Gastroesophageal sphincter (tissue), 4 donors: ENCODE measurements at regions not wholly inside any gene's neighbourhood (a gene's known extent, or its start where the extent isn't known, plus 50 kb on each side); places are given as distances from the start of the nearest gene placed in this dataset.
"Not testable (repeated sequence)": the region's sequence is repeated elsewhere in the genome, so short reads cannot be mapped to it uniquely, and the experiment has no call there.

Experiments
- ATAC-seq: fragments of 150-250 bp; one replicate; pipeline ENCODE4 v1.9.1; 2016; ENCODE audit warnings: mild to moderate bottlenecking, moderate library complexity
- H3K27ac ChIP-seq, 4 donors: fragments of 200-600 bp; sonication (generic) in 3 of 4; 1 replicate in 3 of 4; 2 replicates in 1 of 4; pipeline ENCODE4 v1.5.1; 2016 to 2019
- H3K27me3 ChIP-seq: fragments of 200-600 bp; sonication (generic); one replicate; pipeline ENCODE4 v1.5.1; 2019
- H3K36me3 ChIP-seq, 2 donors: fragments of 200-600 bp; sonication (generic); one replicate each; pipeline ENCODE4 v1.5.1; 2019; ENCODE audit warnings: control low read depth in 1 of 2
- H3K4me1 ChIP-seq, 3 donors: fragments of 200-600 bp; sonication (generic); 1 replicate in 2 of 3; 2 replicates in 1 of 3; pipeline ENCODE4 v1.5.1; 2016 to 2019; ENCODE audit warnings: control low read depth in 2 of 3
- H3K4me3 ChIP-seq, 2 donors: fragments of 200-600 bp; sonication (generic); one replicate each; pipeline ENCODE4 v1.5.1; 2019; ENCODE audit warnings: mild to moderate bottlenecking in 1 of 2, moderate library complexity in 1 of 2
- H3K9me3 ChIP-seq, 3 donors: fragments of 200-600 bp; sonication (generic); one replicate each; pipeline ENCODE4 v1.5.1; 2017 to 2019; ENCODE audit warnings: control low read depth in 2 of 3
- EP300 ChIP-seq: sonication (generic); formaldehyde crosslinking; IDR thresholded peaks from one replicate; pipeline ENCODE4 v1.6.1; 2017; ENCODE audit warnings: antibody characterized with exemption, mild to moderate bottlenecking
- POLR2A ChIP-seq, 2 donors: fragments of 450-650 bp; IDR thresholded peaks; one replicate each; pipeline ENCODE4 v1.6.1; 2017; ENCODE audit warnings: antibody characterized with exemption in 2 of 2, mild to moderate bottlenecking in 2 of 2, moderate library complexity in 1 of 2
- POLR2AphosphoS5 ChIP-seq: sonication (generic); formaldehyde crosslinking; IDR thresholded peaks from one replicate; pipeline ENCODE4 v1.6.1; 2017; ENCODE audit warnings: antibody characterized with exemption
- WGBS, 2 donors: methylation state at CpG; one replicate each; pipeline ENCODE4 v1.1.5; 2018; ENCODE audit warnings: low coverage in 1 of 2; 5-methylcytosine and 5-hydroxymethylcytosine counted together
- TF ChIP-seq, protein P1 (sequence below), 4 experiments: fragments of 200-600 bp in 2 of 4; fragments of 450-650 bp in 2 of 4; sonication (generic) in 1 of 4; IDR thresholded peaks; one replicate each; pipeline ENCODE4 v1.5.1; 2017 to 2019; ENCODE audit warnings: antibody characterized with exemption in 4 of 4, mild to moderate bottlenecking in 2 of 4, moderate library complexity in 2 of 4

DNA sequence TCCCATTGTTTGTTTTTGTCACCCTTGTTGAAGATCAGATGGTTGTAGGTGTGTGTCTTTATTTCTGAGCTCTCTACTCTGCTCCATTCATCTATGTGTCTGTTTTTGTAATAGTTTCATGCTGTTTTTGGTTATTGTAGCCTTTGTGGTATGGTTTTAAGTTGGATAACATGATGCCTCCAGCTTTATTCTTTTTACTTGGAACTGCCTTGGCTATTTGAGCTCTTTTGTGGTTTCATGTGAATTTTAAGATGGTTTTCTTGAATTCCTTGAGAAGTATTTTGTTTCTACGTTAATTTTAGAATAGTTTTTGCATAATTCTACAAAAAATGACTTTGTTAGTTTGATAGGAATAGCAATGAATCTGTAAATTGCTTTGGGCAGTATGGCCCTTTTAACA is 170.0 kb upstream of the IGFBP3 start:
- WGBS, 2 donors = 48 to 86% methylated on average over 1 of the region's 1 CpG
- no peak for TF ChIP-seq EP300
- no peak for TF ChIP-seq POLR2AphosphoS5
- no peak for TF ChIP-seq POLR2A (IDR thresholded peaks at IDR 0.05)
- TF ChIP-seq, protein P1, sequence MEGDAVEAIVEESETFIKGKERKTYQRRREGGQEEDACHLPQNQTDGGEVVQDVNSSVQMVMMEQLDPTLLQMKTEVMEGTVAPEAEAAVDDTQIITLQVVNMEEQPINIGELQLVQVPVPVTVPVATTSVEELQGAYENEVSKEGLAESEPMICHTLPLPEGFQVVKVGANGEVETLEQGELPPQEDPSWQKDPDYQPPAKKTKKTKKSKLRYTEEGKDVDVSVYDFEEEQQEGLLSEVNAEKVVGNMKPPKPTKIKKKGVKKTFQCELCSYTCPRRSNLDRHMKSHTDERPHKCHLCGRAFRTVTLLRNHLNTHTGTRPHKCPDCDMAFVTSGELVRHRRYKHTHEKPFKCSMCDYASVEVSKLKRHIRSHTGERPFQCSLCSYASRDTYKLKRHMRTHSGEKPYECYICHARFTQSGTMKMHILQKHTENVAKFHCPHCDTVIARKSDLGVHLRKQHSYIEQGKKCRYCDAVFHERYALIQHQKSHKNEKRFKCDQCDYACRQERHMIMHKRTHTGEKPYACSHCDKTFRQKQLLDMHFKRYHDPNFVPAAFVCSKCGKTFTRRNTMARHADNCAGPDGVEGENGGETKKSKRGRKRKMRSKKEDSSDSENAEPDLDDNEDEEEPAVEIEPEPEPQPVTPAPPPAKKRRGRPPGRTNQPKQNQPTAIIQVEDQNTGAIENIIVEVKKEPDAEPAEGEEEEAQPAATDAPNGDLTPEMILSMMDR (IDR thresholded peaks at IDR 0.05) = no peak

DNA sequence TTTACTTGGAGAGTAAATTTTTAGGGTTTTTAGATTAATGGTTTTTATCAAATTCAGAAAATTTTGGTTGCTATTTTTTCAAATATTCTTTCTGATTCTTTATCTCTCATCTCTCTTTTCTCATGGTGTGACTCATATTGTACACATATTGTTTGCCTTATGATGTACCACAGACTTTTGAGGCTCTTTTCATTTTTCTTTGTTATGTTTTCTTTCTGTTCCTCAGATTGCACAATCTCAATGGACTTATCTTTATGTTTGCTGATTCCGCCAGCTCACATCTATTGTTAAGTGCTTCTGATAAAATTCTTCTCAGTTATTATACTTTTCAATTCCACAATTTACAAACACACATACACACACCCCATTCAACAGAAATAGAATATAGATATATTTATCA is 168.2 kb upstream of the IGFBP3 start:
- no peaks in the 10 kb centered on the region for H3K36me3 ChIP-seq

More for the DNA sequence above, 170.0 kb upstream of the IGFBP3 start:
- no peaks in the 10 kb centered on the region for H3K36me3 ChIP-seq
- ATAC-seq = no peak
- H3K9me3 ChIP-seq = no peaks in the 10 kb centered on the region
- no peaks in the 10 kb centered on the region for H3K27me3 ChIP-seq
- H3K27ac ChIP-seq = no peak overlapping the region
- no peak overlapping the region for H3K4me3 ChIP-seq
- H3K4me1 ChIP-seq = no peaks in the 10 kb centered on the region

DNA sequence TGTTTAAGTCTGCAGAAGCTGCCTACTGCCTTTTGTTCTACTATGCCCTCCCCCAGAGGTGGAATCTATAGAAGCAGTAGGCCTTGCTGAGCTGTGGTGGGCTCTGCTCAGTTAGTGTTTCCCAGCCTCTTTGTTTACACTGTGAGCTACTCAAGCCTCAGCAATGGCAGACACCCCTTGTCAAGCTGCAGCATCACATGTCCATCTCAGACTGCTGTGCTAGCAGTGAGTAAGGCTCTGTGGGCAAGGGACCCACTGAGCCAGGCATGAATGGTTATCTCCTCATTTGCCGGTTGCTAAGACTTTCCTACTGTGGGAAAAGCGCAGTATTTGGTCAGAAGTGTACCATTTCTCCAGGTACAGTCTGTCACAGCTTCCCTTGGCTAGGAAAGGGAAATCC is 167.4 kb upstream of the IGFBP3 start:
- not testable (repeated sequence) for H3K4me3 ChIP-seq, ATAC-seq, H3K9me3 ChIP-seq, H3K27me3 ChIP-seq, H3K4me1 ChIP-seq, H3K27ac ChIP-seq, H3K36me3 ChIP-seq
- 92 to 94% methylated on average over 2 of the region's 2 CpGs for WGBS, 2 donors

More for the DNA sequence above, 168.2 kb upstream of the IGFBP3 start:
- TF ChIP-seq POLR2A (IDR thresholded peaks at IDR 0.05) (no peak), EP300 (no peak), POLR2AphosphoS5 (no peak)
- TF ChIP-seq, protein P1 (IDR thresholded peaks at IDR 0.05) = no peak
- WGBS, 2 donors = 90 to 100% methylated on average over 1 of the region's 1 CpG
- Histone ChIP-seq H3K9me3 (no peaks in the 10 kb centered on the region), H3K4me3 (no peak overlapping the region), H3K27ac (no peak overlapping the region), H3K4me1 (no peaks in the 10 kb centered on the region), H3K27me3 (no peaks in the 10 kb centered on the region)
- ATAC-seq = no peak

DNA sequence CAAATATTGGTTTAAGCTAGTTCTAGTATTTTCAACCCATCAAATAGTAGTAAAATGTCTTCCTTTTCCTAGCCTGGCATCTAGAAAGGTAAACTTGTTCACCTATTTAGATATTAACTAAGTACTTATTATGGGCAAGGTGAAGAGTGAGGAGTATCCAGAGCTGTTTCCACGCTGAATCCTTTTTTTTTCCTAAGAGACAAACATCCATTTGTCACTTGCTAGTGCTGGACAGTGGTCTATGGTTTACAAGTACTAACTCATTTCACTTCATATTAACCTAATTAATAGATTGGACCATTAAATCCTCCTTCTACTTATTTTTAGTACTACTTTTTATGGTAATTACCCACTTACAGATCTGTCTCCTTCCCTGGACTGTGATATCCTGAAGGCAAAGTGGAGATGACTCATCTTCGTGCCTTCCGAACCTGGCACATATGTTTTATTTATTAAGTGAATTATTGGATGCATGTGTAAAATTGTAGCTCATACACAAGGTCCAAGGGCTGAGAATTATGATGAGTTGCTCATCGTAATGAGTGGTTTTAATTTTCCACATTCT is 159.6 kb upstream of the IGFBP3 start:
- 70 to 73% methylated on average over 4 of the region's 4 CpGs for WGBS, 2 donors
- Histone ChIP-seq H3K36me3 (no peaks in the 10 kb centered on the region), H3K4me3 (no peak overlapping the region), H3K27ac (no peak overlapping the region), H3K9me3 (no peaks in the 10 kb centered on the region), H3K4me1 (no peaks in the 10 kb centered on the region), H3K27me3 (no peaks in the 10 kb centered on the region)
- TF ChIP-seq, protein P1 (IDR thresholded peaks at IDR 0.05) = no peak
- TF ChIP-seq POLR2AphosphoS5 = no peak
- TF ChIP-seq POLR2A (IDR thresholded peaks at IDR 0.05) = no peak
- no peak for TF ChIP-seq EP300
- no peak for ATAC-seq

DNA sequence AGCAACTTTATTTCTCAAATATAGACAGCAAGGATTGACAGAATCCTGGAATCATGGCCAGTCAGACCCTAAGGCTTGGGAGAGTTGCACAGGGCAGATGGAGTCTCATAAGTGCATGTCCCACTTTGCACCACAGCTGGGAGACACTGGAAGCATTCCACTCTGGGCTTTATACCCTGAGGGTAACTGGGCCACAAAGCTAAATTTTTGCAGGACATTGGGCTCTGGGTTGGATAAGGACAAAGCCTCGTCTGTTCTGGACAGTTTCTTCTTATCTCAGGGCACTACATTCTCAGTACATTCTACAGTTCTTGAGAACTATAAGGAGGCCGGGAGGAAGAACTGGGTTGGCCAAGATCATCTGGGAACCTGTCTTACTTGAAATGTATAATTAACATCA is 158.3 kb upstream of the IGFBP3 start:
- no peak overlapping the region for H3K27ac ChIP-seq
- no peak for ATAC-seq
- H3K27me3 ChIP-seq = no peaks in the 10 kb centered on the region
- 68 to 73% methylated on average over 2 of the region's 2 CpGs for WGBS, 2 donors
- no peak overlapping the region for H3K4me3 ChIP-seq
- H3K36me3 ChIP-seq = no peaks in the 10 kb centered on the region
- no peaks in the 10 kb centered on the region for H3K9me3 ChIP-seq
- no peak for TF ChIP-seq POLR2A (IDR thresholded peaks at IDR 0.05)
- no peak for TF ChIP-seq EP300
- TF ChIP-seq, protein P1 (IDR thresholded peaks at IDR 0.05) = no peak
- TF ChIP-seq POLR2AphosphoS5 = no peak
- no peaks in the 10 kb centered on the region for H3K4me1 ChIP-seq
